PFSK-1 (cell line): ENCODE measurements at regions not wholly inside any gene's neighbourhood (a gene's known extent, or its start where the extent isn't known, plus 50 kb on each side); places are given as distances from the start of the nearest gene placed in this dataset.

Source experiments
- FOXP2 ChIP-seq: optimal IDR thresholded peaks from 2 replicates; pipeline ENCODE3; 2011; ENCODE audit warnings: borderline replicate concordance, control low read depth, inconsistent platforms; ENCODE audit not compliant: insufficient read depth; ENCODE audit errors: extremely low read length, extremely low read depth
- POLR2AphosphoS5 ChIP-seq: IDR thresholded peaks from 2 replicates; pipeline ENCODE4 v1.6.1; 2012; ENCODE audit warnings: low read depth, mild to moderate bottlenecking, control low read depth, low read length, moderate library complexity
- REST ChIP-seq, 2 experiments: IDR thresholded peaks; 2 replicates each; pipeline versions ENCODE4 v1.6.1 to v1.8.0; 2011 to 2012; ENCODE audit warnings: low read depth in 2 of 2, low read length in 2 of 2, control low read depth in 1 of 2, inconsistent platforms in 1 of 2, mild to moderate bottlenecking in 1 of 2, moderate library complexity in 1 of 2; ENCODE audit not compliant: insufficient read depth in 1 of 2
- SIN3A ChIP-seq: IDR thresholded peaks from 2 replicates; pipeline ENCODE4 v1.6.1; 2012; ENCODE audit warnings: mild to moderate bottlenecking, low read length, moderate library complexity, borderline replicate concordance; ENCODE audit not compliant: insufficient read depth
- TAF1 ChIP-seq: IDR thresholded peaks from 2 replicates; pipeline ENCODE4 v1.6.1; 2012; ENCODE audit warnings: low read length, control low read depth, borderline replicate concordance; ENCODE audit not compliant: insufficient read depth

GRCh38 chr21:43343095-43343991 is 83.6 kb downstream of the SIK1 start:
- no peak for TF ChIP-seq SIN3A
- no peak for TF ChIP-seq POLR2AphosphoS5
- no peak for TF ChIP-seq TAF1
- no peak for TF ChIP-seq FOXP2
- no peak for TF ChIP-seq REST (IDR thresholded peaks at IDR 0.05; ENCODE audit: insufficient read depth in 1 of 2, low read depth in 2 of 2, low read length in 2 of 2)

GRCh38 chr21:43342301-43342881 is 84.5 kb downstream of the SIK1 start:
- no peak for TF ChIP-seq TAF1
- no peak for TF ChIP-seq FOXP2
- no peak for TF ChIP-seq POLR2AphosphoS5
- TF ChIP-seq SIN3A: no peak
- TF ChIP-seq REST (IDR thresholded peaks at IDR 0.05; ENCODE audit: insufficient read depth in 1 of 2, low read depth in 2 of 2, low read length in 2 of 2): no peak

GRCh38 chr21:43341378-43342161 is 85.4 kb downstream of the SIK1 start:
- no peak for TF ChIP-seq SIN3A
- no peak for TF ChIP-seq REST (IDR thresholded peaks at IDR 0.05; ENCODE audit: insufficient read depth in 1 of 2, low read depth in 2 of 2, low read length in 2 of 2)
- TF ChIP-seq TAF1: no peak
- no peak for TF ChIP-seq POLR2AphosphoS5
- no peak for TF ChIP-seq FOXP2

- TF ChIP-seq TAF1 (no peak), FOXP2 (no peak), REST (IDR thresholded peaks at IDR 0.05; ENCODE audit: insufficient read depth in 1 of 2, low read depth in 2 of 2, low read length in 2 of 2) (no peak), POLR2AphosphoS5 (no peak), SIN3A (no peak)
Observed at GRCh38 chr21:43340491-43341377, 86.2 kb downstream of the SIK1 start.
